HEK293T (cell line): ENCODE measurements at regions not wholly inside any gene's neighbourhood (a gene's known extent, or its start where the extent isn't known, plus 50 kb on each side); places are given as distances from the start of the nearest gene placed in this dataset.

Source experiments
- ARNT ChIP-seq: fragments of 450-650 bp; IDR thresholded peaks from 2 replicates; pipeline ENCODE4 v1.6.1; 2017; ENCODE audit warnings: mild to moderate bottlenecking
- BHLHE40 ChIP-seq: fragments of 450-650 bp; IDR thresholded peaks from 2 replicates; pipeline ENCODE4 v1.6.1; 2016; ENCODE audit warnings: mild to moderate bottlenecking, moderate library complexity, borderline replicate concordance
- CTBP1 ChIP-seq: fragments of 450-650 bp; IDR thresholded peaks from 2 replicates; pipeline ENCODE4 v1.6.1; 2016; ENCODE audit warnings: borderline replicate concordance
- ELF4 ChIP-seq: fragments of 450-650 bp; IDR thresholded peaks from 2 replicates; pipeline ENCODE4 v1.6.1; 2017; ENCODE audit warnings: antibody characterized with exemption
- FOXA1 ChIP-seq: fragments of 450-650 bp; IDR thresholded peaks from 2 replicates; pipeline ENCODE4 v1.6.1; 2016; ENCODE audit warnings: mild to moderate bottlenecking
- FOXK2 ChIP-seq: fragments of 450-650 bp; IDR thresholded peaks from 2 replicates; pipeline ENCODE4 v1.6.1; 2016; ENCODE audit warnings: mild to moderate bottlenecking
- HDGF ChIP-seq: fragments of 450-650 bp; IDR thresholded peaks from 2 replicates; pipeline ENCODE4 v1.6.1; 2017; ENCODE audit warnings: antibody characterized with exemption, borderline replicate concordance
- LEF1 ChIP-seq: fragments of 450-650 bp; IDR thresholded peaks from 2 replicates; pipeline ENCODE4 v1.6.1; 2017; ENCODE audit warnings: mild to moderate bottlenecking, borderline replicate concordance
- NFRKB ChIP-seq: fragments of 450-650 bp; IDR thresholded peaks from 2 replicates; pipeline ENCODE4 v1.6.1; 2016; ENCODE audit warnings: mild to moderate bottlenecking, moderate library complexity
- SP1 ChIP-seq: fragments of 450-650 bp; IDR thresholded peaks from 2 replicates; pipeline ENCODE4 v1.6.1; 2017
- TARDBP ChIP-seq: fragments of 450-650 bp; IDR thresholded peaks from 2 replicates; pipeline ENCODE4 v1.6.1; 2016
- ZNF384 ChIP-seq: fragments of 450-650 bp; IDR thresholded peaks from 2 replicates; pipeline ENCODE4 v1.6.1; 2016
- TF ChIP-seq, protein P1 (sequence below): fragments of 450-650 bp; IDR thresholded peaks from 2 replicates; pipeline ENCODE4 v1.6.1; 2016

GRCh38 chr2:64770137-64770780 lies 116.5 kb upstream of the SERTAD2 start:
- TF ChIP-seq TARDBP (no peak), HDGF (no peak), BHLHE40 (no peak), NFRKB (no peak), FOXA1 (no peak), ELF4 (no peak), SP1 (no peak), FOXK2 (no peak), CTBP1 (no peak), ZNF384 (no peak), LEF1 (no peak), ARNT (no peak)
- TF ChIP-seq, protein P1, sequence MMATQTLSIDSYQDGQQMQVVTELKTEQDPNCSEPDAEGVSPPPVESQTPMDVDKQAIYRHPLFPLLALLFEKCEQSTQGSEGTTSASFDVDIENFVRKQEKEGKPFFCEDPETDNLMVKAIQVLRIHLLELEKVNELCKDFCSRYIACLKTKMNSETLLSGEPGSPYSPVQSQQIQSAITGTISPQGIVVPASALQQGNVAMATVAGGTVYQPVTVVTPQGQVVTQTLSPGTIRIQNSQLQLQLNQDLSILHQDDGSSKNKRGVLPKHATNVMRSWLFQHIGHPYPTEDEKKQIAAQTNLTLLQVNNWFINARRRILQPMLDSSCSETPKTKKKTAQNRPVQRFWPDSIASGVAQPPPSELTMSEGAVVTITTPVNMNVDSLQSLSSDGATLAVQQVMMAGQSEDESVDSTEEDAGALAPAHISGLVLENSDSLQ, result no peak
